OCI-LY1 (cell line): ENCODE measurements at regions not wholly inside any gene's neighbourhood (a gene's known extent, or its start where the extent isn't known, plus 50 kb on each side); places are given as distances from the start of the nearest gene placed in this dataset.

ENCODE experiments used
- H2AFZ ChIP-seq: fragments of 200-600 bp; sonication (generic), shearing (Covaris generic); 2 replicates; pipeline ENCODE4 v1.6.0; 2014; ENCODE audit warnings: antibody characterized with exemption, mild to moderate bottlenecking, low read length
- H3F3A ChIP-seq: fragments of 200-600 bp; sonication (generic), shearing (Covaris generic); 2 replicates; pipeline ENCODE4 v1.6.0; 2014; ENCODE audit warnings: mild to moderate bottlenecking, antibody characterized with exemption, low read length, moderate library complexity; ENCODE audit not compliant: insufficient read depth
- H3K27ac ChIP-seq: fragments of 200-600 bp; sonication (generic); 2 replicates; pipeline ENCODE4 v1.5.1; 2014; ENCODE audit warnings: low read length, mixed run types, mild to moderate bottlenecking, low read depth; ENCODE audit not compliant: poor library complexity, severe bottlenecking
- H3K27me3 ChIP-seq: fragments of 200-600 bp; sonication (generic); 2 replicates; pipeline ENCODE4 v1.6.0; 2014; ENCODE audit warnings: antibody characterized with exemption, mild to moderate bottlenecking, low read length, moderate library complexity; ENCODE audit not compliant: insufficient read depth
- H3K36me3 ChIP-seq: fragments of 200-600 bp; sonication (generic); 2 replicates; pipeline ENCODE4 v1.6.1; 2014; ENCODE audit warnings: mild to moderate bottlenecking, antibody characterized with exemption, low read length, moderate library complexity, mixed read lengths; ENCODE audit not compliant: insufficient read depth
- H3K4me1 ChIP-seq: fragments of 200-600 bp; sonication (generic); 2 replicates; pipeline ENCODE4 v1.5.1; 2014; ENCODE audit warnings: mild to moderate bottlenecking, low read length, moderate library complexity; ENCODE audit not compliant: insufficient read depth, severe bottlenecking
- H3K4me2 ChIP-seq: fragments of 200-600 bp; sonication (generic), shearing (Covaris generic); 2 replicates; pipeline ENCODE4 v1.6.1; 2014; ENCODE audit warnings: low read length
- H3K4me3 ChIP-seq: fragments of 200-600 bp; sonication (generic); 2 replicates; pipeline ENCODE4 v1.5.1; 2014; ENCODE audit warnings: low read length, low read depth, mild to moderate bottlenecking, mixed read lengths; ENCODE audit not compliant: poor library complexity, severe bottlenecking
- H3K79me2 ChIP-seq: fragments of 200-600 bp; shearing (Covaris generic); 2 replicates; pipeline ENCODE4 v1.6.1; 2016; ENCODE audit warnings: mixed run types, low read length, mixed read lengths; ENCODE audit not compliant: insufficient read depth
- H3K9ac ChIP-seq: fragments of 200-600 bp; sonication (generic), shearing (Covaris generic); 2 replicates; pipeline ENCODE4 v1.6.1; 2014; ENCODE audit warnings: mild to moderate bottlenecking, low read length, mixed read lengths
- H3K9me2 ChIP-seq: fragments of 200-600 bp; sonication (generic), shearing (Covaris generic); 2 replicates; pipeline ENCODE4 v1.6.1; 2014; ENCODE audit warnings: low read depth, mild to moderate bottlenecking, low read length, mixed read lengths
- H3K9me3 ChIP-seq: fragments of 200-600 bp; shearing (Covaris generic); 2 replicates; pipeline ENCODE4 v1.6.1; 2014; ENCODE audit warnings: low read length, mixed read lengths
- H4K20me1 ChIP-seq: fragments of 200-600 bp; sonication (generic), shearing (Covaris generic); 2 replicates; pipeline ENCODE4 v1.6.0; 2016; ENCODE audit warnings: mild to moderate bottlenecking, low read length; ENCODE audit not compliant: insufficient read depth
- CTCF ChIP-seq: fragments of 200-600 bp; sonication (generic), shearing (Covaris generic); IDR thresholded peaks from 2 replicates; pipeline ENCODE4 v1.5.1; 2017; ENCODE audit warnings: mild to moderate bottlenecking, antibody characterized with exemption, low read length, moderate library complexity, mixed read lengths
- EZH2 ChIP-seq: fragments of 200-600 bp; sonication (generic), shearing (Covaris generic); IDR thresholded peaks from 2 replicates; pipeline ENCODE4 v1.8.0; 2017; ENCODE audit warnings: borderline replicate concordance, mixed run types, mild to moderate bottlenecking, antibody characterized with exemption, low read length, moderate library complexity, mixed read lengths

GRCh38 chr5:33272288-33272687, 168.5 kb upstream of the TARS1 start:
- no peak overlapping the region for H3K9ac ChIP-seq
- no peaks in the 10 kb centered on the region for H3K9me2 ChIP-seq
- H3K27me3 ChIP-seq: no peaks in the 10 kb centered on the region
- TF ChIP-seq CTCF: no peak
- TF ChIP-seq EZH2: no peak
- H3K36me3 ChIP-seq: no peaks in the 10 kb centered on the region
- H4K20me1 ChIP-seq: no peaks in the 10 kb centered on the region
- H2AFZ ChIP-seq: no peak overlapping the region
- no peak overlapping the region for H3K4me3 ChIP-seq
- H3K9me3 ChIP-seq: no peaks in the 10 kb centered on the region
- H3K4me2 ChIP-seq: no peak overlapping the region
- no peaks in the 10 kb centered on the region for H3K4me1 ChIP-seq
- no peaks in the 10 kb centered on the region for H3F3A ChIP-seq
- H3K27ac ChIP-seq: no peak overlapping the region
- H3K79me2 ChIP-seq: no peaks in the 10 kb centered on the region

GRCh38 chr5:33273985-33274384, 166.8 kb upstream of the TARS1 start:
- Histone ChIP-seq H3K9ac (no peak overlapping the region), H3K27ac (no peak overlapping the region), H3K4me2 (no peak overlapping the region), H3K79me2 (no peaks in the 10 kb centered on the region), H3F3A (no peaks in the 10 kb centered on the region), H3K9me2 (no peaks in the 10 kb centered on the region), H3K4me3 (no peak overlapping the region), H3K36me3 (no peaks in the 10 kb centered on the region), H3K9me3 (no peaks in the 10 kb centered on the region), H3K4me1 (no peaks in the 10 kb centered on the region), H4K20me1 (no peaks in the 10 kb centered on the region), H2AFZ (no peak overlapping the region), H3K27me3 (no peaks in the 10 kb centered on the region)
- TF ChIP-seq CTCF (no peak), EZH2 (no peak)

GRCh38 chr5:33275391-33275790, 165.4 kb upstream of the TARS1 start:
- H3K79me2 ChIP-seq: no peaks in the 10 kb centered on the region
- H3K4me1 ChIP-seq: no peaks in the 10 kb centered on the region
- no peak overlapping the region for H3K27ac ChIP-seq
- H3K4me3 ChIP-seq: no peak overlapping the region
- no peak overlapping the region for H3K4me2 ChIP-seq
- no peaks in the 10 kb centered on the region for H3K27me3 ChIP-seq
- no peak overlapping the region for H3K9ac ChIP-seq
- H2AFZ ChIP-seq: no peak overlapping the region
- no peaks in the 10 kb centered on the region for H4K20me1 ChIP-seq
- no peaks in the 10 kb centered on the region for H3K36me3 ChIP-seq
- no peaks in the 10 kb centered on the region for H3K9me3 ChIP-seq
- no peaks in the 10 kb centered on the region for H3K9me2 ChIP-seq
- TF ChIP-seq CTCF: no peak
- no peak for TF ChIP-seq EZH2
- H3F3A ChIP-seq: no peaks in the 10 kb centered on the region
